Activated naive CD8-positive, alpha-beta T cell treated with anti-CD3 and anti-CD28 coated beads, Interleukin-2, amount 10 ng/mL, durations not matched to agents 7 days and 5 days (primary cell): ENCODE measurements at regions not wholly inside any gene's neighbourhood (a gene's known extent, or its start where the extent isn't known, plus 50 kb on each side); places are given as distances from the start of the nearest gene placed in this dataset.
"Not testable (repeated sequence)": the region's sequence is repeated elsewhere in the genome, so short reads cannot be mapped to it uniquely, and the experiment has no call there.

Source experiments
- ATAC-seq: fragments of 150-1000 bp; cut with Tn5 transposase; one replicate; pipeline ENCODE4 v1.10.0; 2021; ENCODE audit warnings: low read depth, moderate library complexity
- POLR2A ChIA-PET: fragments of 350-600 bp; sonication (Branson Sonifier 250); formaldehyde crosslinking; loops from one replicate; lab custom pipeline; 2021; ENCODE audit warnings: antibody characterized with exemption; lab: Charles Lee
- DNase-seq: peaks from one replicate; pipeline ENCODE4 v3.0.0; 2021
- H3K27ac Mint-ChIP-seq: one replicate; pipeline ENCODE4 v1.8.0; 2022; ENCODE audit warnings: mild to moderate bottlenecking, mixed read lengths
- H3K27me3 Mint-ChIP-seq: one replicate; pipeline ENCODE4 v1.8.0; 2022; ENCODE audit warnings: mild to moderate bottlenecking, moderate library complexity, mixed read lengths
- H3K36me3 Mint-ChIP-seq: one replicate; pipeline ENCODE4 v1.8.0; 2021; ENCODE audit warnings: mild to moderate bottlenecking, mixed read lengths
- H3K4me1 Mint-ChIP-seq: one replicate; pipeline ENCODE4 v1.8.0; 2021; ENCODE audit warnings: mixed read lengths
- H3K4me3 Mint-ChIP-seq: one replicate; pipeline ENCODE4 v1.8.0; 2022; ENCODE audit warnings: mild to moderate bottlenecking, moderate library complexity, mixed read lengths
- H3K9me3 Mint-ChIP-seq: one replicate; pipeline ENCODE4 v1.8.0; 2021; ENCODE audit warnings: mixed read lengths

- ATAC-seq (no peak), DNase-seq (no peak)
- POLR2A ChIA-PET: no interaction called here
- H3K9me3 Mint-ChIP-seq: no peaks in the 10 kb centered on the region
- no peak overlapping the region for H3K4me3 Mint-ChIP-seq
- H3K36me3 Mint-ChIP-seq: no peaks in the 10 kb centered on the region
- no peaks in the 10 kb centered on the region for H3K27me3 Mint-ChIP-seq
- H3K4me1 Mint-ChIP-seq: no peaks in the 10 kb centered on the region
- no peak overlapping the region for H3K27ac Mint-ChIP-seq
Measured at GRCh38 chr3:125645616-125646015, 50.3 kb upstream of the OSBPL11 start.

DNA sequence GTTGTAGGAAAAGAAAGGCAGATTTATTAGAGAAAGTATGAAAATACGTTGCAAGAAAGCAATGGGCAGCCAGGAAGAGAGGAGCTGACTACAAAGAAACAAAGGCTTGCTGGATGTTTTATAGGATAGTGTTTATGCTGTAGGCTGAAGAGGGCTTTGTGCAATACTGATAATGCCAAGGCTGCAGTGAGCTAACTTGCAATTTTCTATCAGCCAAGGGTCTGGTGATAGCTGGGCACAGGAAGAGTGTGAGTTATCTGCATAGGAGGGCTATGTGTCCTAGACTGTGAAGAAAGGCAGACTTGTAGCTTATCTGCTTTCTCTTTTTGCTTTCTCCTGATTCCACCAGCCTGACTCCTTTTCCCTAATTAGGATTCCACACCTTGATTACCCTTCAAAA is 51.3 kb upstream of the OSBPL11 start:
- H3K36me3 Mint-ChIP-seq: no peaks in the 10 kb centered on the region
- H3K4me3 Mint-ChIP-seq: no peak overlapping the region
- H3K27ac Mint-ChIP-seq: no peak overlapping the region
- ATAC-seq (no peak), DNase-seq (no peak)
- no peaks in the 10 kb centered on the region for H3K4me1 Mint-ChIP-seq
- no peaks in the 10 kb centered on the region for H3K27me3 Mint-ChIP-seq
- H3K9me3 Mint-ChIP-seq: no peaks in the 10 kb centered on the region
- POLR2A ChIA-PET: no interaction called here

- no peak overlapping the region for H3K27ac Mint-ChIP-seq
- no peaks in the 10 kb centered on the region for H3K4me1 Mint-ChIP-seq
- H3K36me3 Mint-ChIP-seq: no peaks in the 10 kb centered on the region
- ATAC-seq: no peak
- no peak for DNase-seq
- no peaks in the 10 kb centered on the region for H3K27me3 Mint-ChIP-seq
- no peaks in the 10 kb centered on the region for H3K9me3 Mint-ChIP-seq
- H3K4me3 Mint-ChIP-seq: no peak overlapping the region
- POLR2A ChIA-PET: no interaction called here
Measured at GRCh38 chr3:125647318-125648014, 52.2 kb upstream of the OSBPL11 start.

- Mint-ChIP-seq H3K4me3 (no peak overlapping the region), H3K36me3 (no peaks in the 10 kb centered on the region), H3K27me3 (no peaks in the 10 kb centered on the region), H3K27ac (no peak overlapping the region), H3K9me3 (no peaks in the 10 kb centered on the region), H3K4me1 (no peaks in the 10 kb centered on the region)
- no peak for DNase-seq
- POLR2A ChIA-PET: no interaction called here
- no peak for ATAC-seq
Measured at GRCh38 chr3:125651244-125651643, 55.9 kb upstream of the OSBPL11 start.

GRCh38 chr3:125652349-125652748 is 57.1 kb upstream of the OSBPL11 start:
- no peak for ATAC-seq
- H3K9me3 Mint-ChIP-seq: no peaks in the 10 kb centered on the region
- no peak for DNase-seq
- H3K27me3 Mint-ChIP-seq: no peaks in the 10 kb centered on the region
- no peak overlapping the region for H3K27ac Mint-ChIP-seq
- no peaks in the 10 kb centered on the region for H3K36me3 Mint-ChIP-seq
- H3K4me3 Mint-ChIP-seq: no peak overlapping the region
- POLR2A ChIA-PET: no interaction called here
- H3K4me1 Mint-ChIP-seq: no peaks in the 10 kb centered on the region

DNA sequence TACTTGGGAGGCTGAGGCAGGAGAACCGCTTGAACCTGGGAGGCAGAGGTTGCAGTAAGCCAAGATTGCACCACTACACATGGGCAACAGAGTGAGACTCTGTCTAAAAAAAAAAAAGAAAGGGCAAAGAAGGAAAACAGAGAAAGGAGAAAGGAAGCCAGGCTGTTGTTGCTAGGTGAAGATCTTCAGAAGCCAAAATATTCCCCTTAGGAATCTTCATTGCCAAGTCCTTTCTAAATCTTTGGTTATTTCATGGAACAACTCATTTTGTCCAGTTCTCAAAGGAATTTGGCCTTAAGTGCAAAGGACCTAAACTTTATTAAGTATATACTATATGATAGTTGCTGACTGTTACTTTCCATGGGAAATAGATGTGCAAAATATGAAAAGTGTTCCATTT is 59.2 kb upstream of the OSBPL11 start:
- no peak for ATAC-seq
- Mint-ChIP-seq H3K4me1 (no peaks in the 10 kb centered on the region), H3K36me3 (no peaks in the 10 kb centered on the region)

DNA sequence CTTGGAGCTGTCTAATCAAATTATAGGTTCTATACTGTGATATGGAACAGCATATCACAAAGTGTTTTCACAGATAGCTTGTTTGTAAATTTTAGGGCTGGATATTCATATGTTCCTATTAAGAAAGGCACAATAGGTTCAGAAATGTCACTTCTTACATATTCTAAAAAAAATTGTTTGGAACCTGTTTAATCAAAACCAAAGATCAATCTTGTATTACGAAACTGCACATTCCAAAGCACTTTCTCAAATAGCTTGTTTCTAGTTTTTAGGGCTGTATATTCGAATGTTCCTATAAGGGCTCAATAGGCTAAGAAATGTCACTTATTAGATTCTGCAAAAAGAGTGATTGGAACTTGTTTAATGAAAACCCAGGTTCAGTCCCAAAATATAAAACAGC is 67.4 kb upstream of the OSBPL11 start:
- no peaks in the 10 kb centered on the region for H3K4me1 Mint-ChIP-seq
- no peak overlapping the region for H3K4me3 Mint-ChIP-seq
- no peak overlapping the region for H3K27ac Mint-ChIP-seq
- no peaks in the 10 kb centered on the region for H3K36me3 Mint-ChIP-seq
- H3K27me3 Mint-ChIP-seq: no peaks in the 10 kb centered on the region
- H3K9me3 Mint-ChIP-seq: no peaks in the 10 kb centered on the region
- ATAC-seq (no peak), DNase-seq (no peak)
- POLR2A ChIA-PET: no interaction called here

More for the DNA sequence above, 59.2 kb upstream of the OSBPL11 start:
- H3K27ac Mint-ChIP-seq: no peak overlapping the region
- no peak overlapping the region for H3K4me3 Mint-ChIP-seq
- POLR2A ChIA-PET: no interaction called here
- no peaks in the 10 kb centered on the region for H3K27me3 Mint-ChIP-seq
- H3K9me3 Mint-ChIP-seq: no peaks in the 10 kb centered on the region
- no peak for DNase-seq

DNA sequence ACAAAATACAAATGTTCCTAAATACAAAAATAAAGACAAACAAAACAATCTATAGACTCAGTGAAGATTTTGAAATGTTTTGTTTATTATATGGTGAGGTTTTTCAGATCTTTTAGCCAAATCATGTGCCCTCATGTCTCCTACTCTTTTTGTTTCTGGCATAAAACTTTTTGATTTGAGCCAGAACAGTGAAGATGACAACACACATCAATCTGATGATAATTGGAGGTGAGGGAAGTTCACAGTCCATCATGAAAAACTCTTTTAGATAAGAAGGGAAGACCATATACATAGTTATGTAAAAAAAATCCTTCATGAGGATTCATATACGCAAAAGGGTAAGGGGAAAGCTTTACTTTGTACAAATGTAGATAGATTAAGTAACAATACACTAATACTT is 75.1 kb upstream of the OSBPL11 start:
- POLR2A ChIA-PET: no interaction called here
- no peaks in the 10 kb centered on the region for H3K36me3 Mint-ChIP-seq
- no peaks in the 10 kb centered on the region for H3K9me3 Mint-ChIP-seq
- H3K27me3 Mint-ChIP-seq: peaks cover 3% of the 10 kb centered on the region
- no peak for DNase-seq
- no peak overlapping the region for H3K27ac Mint-ChIP-seq
- ATAC-seq: no peak
- no peak overlapping the region for H3K4me3 Mint-ChIP-seq
- no peaks in the 10 kb centered on the region for H3K4me1 Mint-ChIP-seq

- H3K27me3 Mint-ChIP-seq: peaks cover 3% of the 10 kb centered on the region
- POLR2A ChIA-PET: no interaction called here
- ATAC-seq: no peak
- no peak overlapping the region for H3K27ac Mint-ChIP-seq
- no peak for DNase-seq
- H3K36me3 Mint-ChIP-seq: no peaks in the 10 kb centered on the region
- no peaks in the 10 kb centered on the region for H3K4me1 Mint-ChIP-seq
- H3K9me3 Mint-ChIP-seq: no peaks in the 10 kb centered on the region
- no peak overlapping the region for H3K4me3 Mint-ChIP-seq
Measured at GRCh38 chr3:125670945-125671344, 75.6 kb upstream of the OSBPL11 start.

GRCh38 chr3:125671461-125672243 is 76.4 kb upstream of the OSBPL11 start:
- no peak for ATAC-seq
- DNase-seq: no peak

DNA sequence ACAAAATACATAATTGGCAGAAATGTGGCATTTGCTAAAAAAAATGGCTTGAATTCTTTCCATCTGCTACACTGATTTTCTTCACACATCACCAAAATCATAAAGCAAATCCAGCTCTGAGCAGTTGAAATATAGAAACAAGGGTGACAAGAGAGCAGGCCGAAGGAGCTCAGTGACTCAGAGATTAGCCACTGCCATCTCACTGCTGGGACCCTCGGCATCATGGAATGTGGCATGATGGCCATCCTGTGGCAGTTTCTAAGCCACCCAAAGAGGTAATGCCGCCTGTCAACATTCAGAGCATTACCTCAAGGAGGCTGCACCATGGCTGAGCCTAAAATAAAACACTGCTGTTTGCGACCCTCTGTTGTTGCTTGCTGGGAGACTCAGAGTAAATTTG is 80.5 kb upstream of the OSBPL11 start:
- no peaks in the 10 kb centered on the region for H3K36me3 Mint-ChIP-seq
- H3K4me1 Mint-ChIP-seq: no peaks in the 10 kb centered on the region
- POLR2A ChIA-PET: no interaction called here
- ATAC-seq (no peak), DNase-seq (no peak)
- H3K4me3 Mint-ChIP-seq: no peak overlapping the region
- no peaks in the 10 kb centered on the region for H3K9me3 Mint-ChIP-seq
- H3K27me3 Mint-ChIP-seq: peaks cover 3% of the 10 kb centered on the region
- H3K27ac Mint-ChIP-seq: no peak overlapping the region

More at GRCh38 chr3:125671461-125672243, 76.4 kb upstream of the OSBPL11 start:
- H3K36me3 Mint-ChIP-seq: no peaks in the 10 kb centered on the region
- no peak overlapping the region for H3K27ac Mint-ChIP-seq
- no peaks in the 10 kb centered on the region for H3K4me1 Mint-ChIP-seq
- H3K4me3 Mint-ChIP-seq: no peak overlapping the region
- H3K27me3 Mint-ChIP-seq: peaks cover 3% of the 10 kb centered on the region
- POLR2A ChIA-PET: no interaction called here
- no peaks in the 10 kb centered on the region for H3K9me3 Mint-ChIP-seq

DNA sequence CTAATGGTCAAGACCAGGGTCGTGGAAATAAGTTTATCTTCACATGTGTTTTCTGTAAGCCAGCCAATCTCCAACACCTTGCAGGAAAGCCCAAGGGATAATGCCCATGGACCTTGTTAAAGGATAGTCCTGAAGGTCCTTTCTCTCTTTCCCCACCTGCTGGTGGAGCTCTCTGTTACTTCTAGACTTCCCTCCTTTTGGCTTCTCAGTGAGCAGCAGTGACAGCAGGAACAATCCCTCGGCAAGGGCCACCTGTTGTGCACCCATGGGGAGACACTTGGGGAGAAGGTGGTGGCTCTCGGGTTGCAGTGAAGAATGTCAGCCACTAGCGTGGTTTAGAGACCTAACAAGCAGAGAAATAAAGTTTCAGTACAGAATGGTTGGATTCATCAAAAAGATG is 84.0 kb upstream of the OSBPL11 start:
- no peak overlapping the region for H3K27ac Mint-ChIP-seq
- H3K36me3 Mint-ChIP-seq: no peaks in the 10 kb centered on the region
- POLR2A ChIA-PET: no interaction called here
- ATAC-seq (no peak), DNase-seq (no peak)
- no peaks in the 10 kb centered on the region for H3K27me3 Mint-ChIP-seq
- no peaks in the 10 kb centered on the region for H3K9me3 Mint-ChIP-seq
- H3K4me1 Mint-ChIP-seq: no peaks in the 10 kb centered on the region
- H3K4me3 Mint-ChIP-seq: no peak overlapping the region

DNA sequence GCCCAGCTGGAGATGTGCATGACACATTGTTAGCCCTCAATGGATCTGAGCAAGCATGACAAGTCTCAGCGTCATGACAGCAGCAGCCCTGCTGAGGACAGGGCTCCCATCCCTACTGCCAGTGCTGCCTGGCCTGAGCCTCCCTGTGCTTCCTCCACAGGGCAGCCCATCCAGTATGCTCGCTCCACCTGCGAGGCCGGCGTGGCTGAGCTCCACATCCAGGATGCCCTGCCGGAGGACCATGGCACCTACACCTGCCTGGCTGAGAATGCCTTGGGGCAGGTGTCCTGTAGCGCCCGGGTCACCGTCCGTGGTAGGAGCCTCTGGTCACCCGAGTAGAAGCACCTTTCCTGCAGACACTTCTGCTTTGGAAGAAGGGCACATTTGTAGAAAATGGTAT is 85.8 kb upstream of the OSBPL11 start:
- H3K4me3 Mint-ChIP-seq: no peak overlapping the region
- no peaks in the 10 kb centered on the region for H3K9me3 Mint-ChIP-seq
- ATAC-seq (no peak), DNase-seq (no peak)
- H3K36me3 Mint-ChIP-seq: no peaks in the 10 kb centered on the region
- no peak overlapping the region for H3K27ac Mint-ChIP-seq
- H3K4me1 Mint-ChIP-seq: no peaks in the 10 kb centered on the region
- POLR2A ChIA-PET: no interaction called here
- H3K27me3 Mint-ChIP-seq: no peaks in the 10 kb centered on the region

- POLR2A ChIA-PET, H3K27ac Mint-ChIP-seq, ATAC-seq, H3K27me3 Mint-ChIP-seq, H3K36me3 Mint-ChIP-seq, H3K4me3 Mint-ChIP-seq, H3K9me3 Mint-ChIP-seq, H3K4me1 Mint-ChIP-seq, DNase-seq: not testable (repeated sequence)
Measured at GRCh38 chr3:125681906-125682305, 86.6 kb upstream of the OSBPL11 start.
